H1 (cell line): ENCODE measurements at regions not wholly inside any gene's neighbourhood (a gene's known extent, or its start where the extent isn't known, plus 50 kb on each side); places are given as distances from the start of the nearest gene placed in this dataset.

Source experiments
- CTCF ChIA-PET: fragments of 300-600 bp; sonication (Branson Sonifier 250); formaldehyde crosslinking; loops from one replicate; lab custom pipeline; 2021; ENCODE audit not compliant: partially characterized antibody; lab: Charles Lee
- POLR2A ChIA-PET: fragments of 300-600 bp; sonication (Branson Sonifier 250); formaldehyde crosslinking; loops from one replicate; lab custom pipeline; 2021; ENCODE audit warnings: inconsistent platforms; ENCODE audit not compliant: partially characterized antibody; lab: Charles Lee
- DNase-seq, 2 experiments: peaks; one replicate each; pipeline versions ENCODE4 v3.0.0 to v3.0.0-alpha.2; 2010 to 2022; ENCODE audit warnings: low spot score in 2 of 2, low read depth in 1 of 2, mixed read lengths in 1 of 2
- FAIRE-seq: peaks from 2 replicates; lab custom pipeline; 2011; peaks lifted over from hg19 to GRCh38; lab: Jason Lieb, UNC
- H2AFZ ChIP-seq: 2 replicates; pipeline ENCODE4 v1.8.1; 2012; ENCODE audit warnings: low read length, inconsistent platforms
- H2AK5ac ChIP-seq: 2 replicates; pipeline ENCODE4 v1.6.1; 2013; ENCODE audit warnings: low read depth, low read length
- H2BK120ac ChIP-seq: replicated peaks from 2 replicates; pipeline ENCODE3; 2013; ENCODE audit warnings: low read depth, low read length, inconsistent platforms
- H2BK12ac ChIP-seq: 2 replicates; pipeline ENCODE4 v1.6.1; 2013; ENCODE audit warnings: low read depth, low read length
- H2BK15ac ChIP-seq: 2 replicates; pipeline ENCODE4 v1.6.1; 2013; ENCODE audit warnings: low read length
- H2BK20ac ChIP-seq: 2 replicates; pipeline ENCODE4 v1.6.1; 2013; ENCODE audit warnings: low read length
- H2BK5ac ChIP-seq: 2 replicates; pipeline ENCODE4 v1.6.1; 2013; ENCODE audit warnings: low read depth, low read length
- H3K14ac ChIP-seq: 2 replicates; pipeline ENCODE4 v1.6.1; 2013; ENCODE audit warnings: inconsistent platforms; ENCODE audit not compliant: insufficient read length
- H3K18ac ChIP-seq: 2 replicates; pipeline ENCODE4 v1.6.1; 2013; ENCODE audit warnings: low read length; ENCODE audit errors: extremely low read depth
- H3K23ac ChIP-seq: 2 replicates; pipeline ENCODE4 v1.6.1; 2013; ENCODE audit warnings: inconsistent platforms; ENCODE audit not compliant: insufficient read length
- H3K23me2 ChIP-seq: 2 replicates; pipeline ENCODE4 v1.6.1; 2013; ENCODE audit warnings: low read depth, low read length
- H3K27ac ChIP-seq: 2 replicates; pipeline ENCODE4 v1.6.1; 2011; ENCODE audit warnings: low read depth, low read length, inconsistent platforms
- H3K27me3 ChIP-seq, 4 experiments: replicated peaks in 1 of 4; 1 replicate in 1 of 4; 2 replicates in 3 of 4; pipeline versions ENCODE4 v1.6.1 to v1.8.1; 2011 to 2013; ENCODE audit warnings: low read length in 3 of 4, mild to moderate bottlenecking in 3 of 4, inconsistent platforms in 2 of 4, mixed read lengths in 2 of 4, moderate library complexity in 1 of 4; ENCODE audit not compliant: control insufficient read depth in 3 of 4, insufficient read depth in 3 of 4; ENCODE audit errors: extremely low read depth in 1 of 4
- H3K36me3 ChIP-seq, 4 experiments: 2 replicates each; pipeline versions ENCODE4 v1.6.1 to v1.8.1; 2011 to 2013; ENCODE audit warnings: mild to moderate bottlenecking in 4 of 4, low read length in 3 of 4, moderate library complexity in 2 of 4, control low read depth in 1 of 4, inconsistent platforms in 1 of 4; ENCODE audit not compliant: insufficient read depth in 4 of 4, control insufficient read depth in 2 of 4
- H3K4ac ChIP-seq: replicated peaks from 2 replicates; pipeline ENCODE3; 2013; ENCODE audit warnings: low read length, low read depth, mixed read lengths, inconsistent platforms; ENCODE audit not compliant: insufficient read length
- H3K4me1 ChIP-seq, 4 experiments: replicated peaks in 1 of 4; 1 replicate in 1 of 4; 2 replicates in 3 of 4; pipeline versions ENCODE4 v1.6.1 to v1.8.1; 2011 to 2013; ENCODE audit warnings: low read length in 3 of 4, inconsistent platforms in 2 of 4, mixed read lengths in 1 of 4; ENCODE audit not compliant: insufficient read depth in 4 of 4, control insufficient read depth in 3 of 4
- H3K4me2 ChIP-seq, 2 experiments: 2 replicates each; pipeline versions ENCODE4 v1.6.1 to v1.8.1; 2011 to 2013; ENCODE audit warnings: low read depth in 2 of 2, low read length in 2 of 2, control low read depth in 1 of 2, inconsistent platforms in 1 of 2, mild to moderate bottlenecking in 1 of 2; ENCODE audit not compliant: insufficient read depth in 1 of 2
- H3K4me3 ChIP-seq, 4 experiments: fragments of 200-600, 300-600 bp in 1 of 4; sonication (generic), shearing (Covaris generic), sonication (Bioruptor Twin) in 1 of 4; 2 replicates each; pipeline versions ENCODE4 v1.5.1 to v1.8.1; 2011 to 2016; ENCODE audit warnings: low read length in 4 of 4, low read depth in 3 of 4, control low read depth in 2 of 4, inconsistent platforms in 2 of 4, mild to moderate bottlenecking in 2 of 4, mixed read lengths in 1 of 4, moderate library complexity in 1 of 4; ENCODE audit not compliant: insufficient read depth in 2 of 4; ENCODE audit errors: extremely low read depth in 1 of 4
- H3K56ac ChIP-seq: replicated peaks from 2 replicates; pipeline ENCODE3; 2013; ENCODE audit warnings: low read depth, mild to moderate bottlenecking, mixed read lengths, low read length, inconsistent platforms; ENCODE audit not compliant: insufficient read length
- H3K79me1 ChIP-seq: 2 replicates; pipeline ENCODE4 v1.6.1; 2013; ENCODE audit warnings: low read depth, low read length, control low read depth
- H3K79me2 ChIP-seq, 2 experiments: 2 replicates each; pipeline versions ENCODE4 v1.6.1 to v1.8.1; 2012 to 2013; ENCODE audit warnings: low read length in 2 of 2, mild to moderate bottlenecking in 2 of 2, inconsistent platforms in 1 of 2; ENCODE audit not compliant: insufficient read depth in 2 of 2, control insufficient read depth in 1 of 2
- H3K9ac ChIP-seq, 4 experiments: replicated peaks in 1 of 4; 1 replicate in 1 of 4; 2 replicates in 3 of 4; pipeline versions ENCODE4 v1.6.1 to v1.8.1; 2011 to 2013; ENCODE audit warnings: low read depth in 3 of 4, low read length in 3 of 4, control low read depth in 2 of 4, mild to moderate bottlenecking in 2 of 4, moderate library complexity in 2 of 4, inconsistent platforms in 1 of 4; ENCODE audit errors: extremely low read depth in 1 of 4
- H3K9me3 ChIP-seq, 2 experiments: 2 replicates each; pipeline versions ENCODE4 v1.6.1 to v1.8.1; 2012 to 2013; ENCODE audit warnings: mild to moderate bottlenecking in 2 of 2, moderate library complexity in 2 of 2, control low read depth in 1 of 2, inconsistent platforms in 1 of 2, low read depth in 1 of 2, low read length in 1 of 2, mixed read lengths in 1 of 2; ENCODE audit not compliant: insufficient read depth in 2 of 2
- H4K20me1 ChIP-seq, 2 experiments: replicated peaks in 1 of 2; 2 replicates each; pipeline versions ENCODE3 to v1.8.1; 2011 to 2013; ENCODE audit warnings: inconsistent platforms in 2 of 2, low read length in 2 of 2, mild to moderate bottlenecking in 1 of 2; ENCODE audit not compliant: insufficient read depth in 2 of 2, control insufficient read depth in 1 of 2
- H4K5ac ChIP-seq: 2 replicates; pipeline ENCODE4 v1.6.1; 2013; ENCODE audit warnings: low read length, low read depth, mixed read lengths, inconsistent platforms; ENCODE audit not compliant: insufficient read length
- H4K8ac ChIP-seq: 2 replicates; pipeline ENCODE4 v1.8.0; 2013; ENCODE audit warnings: mild to moderate bottlenecking, moderate library complexity, low read length, inconsistent platforms; ENCODE audit not compliant: insufficient read depth; ENCODE audit errors: extremely low read depth
- H4K91ac ChIP-seq: replicated peaks from 2 replicates; pipeline ENCODE3; 2013; ENCODE audit warnings: low read length, mixed read lengths, inconsistent platforms; ENCODE audit not compliant: insufficient read length
- WGBS, 2 experiments: shearing (Covaris generic) in 1 of 2; methylation state at CpG; one replicate each; pipeline versions ENCODE4 v1.1.6 to v1.1.7; 2013 to 2015; ENCODE audit warnings: low lambda C conversion rate in 2 of 2, mixed read lengths in 2 of 2, inconsistent platforms in 1 of 2, low coverage in 1 of 2, missing lambda C conversion rate in 1 of 2; ENCODE audit not compliant: insufficient replicate concordance in 2 of 2, insufficient coverage in 1 of 2, insufficient read length in 1 of 2; ENCODE audit errors: extremely low coverage in 1 of 2, missing lambda C conversion rate in 1 of 2; 5-methylcytosine and 5-hydroxymethylcytosine counted together
- TF ChIP-seq, protein P1 (sequence below): IDR thresholded peaks from 2 replicates; pipeline ENCODE4 v1.6.1; 2012; ENCODE audit warnings: inconsistent platforms

DNA sequence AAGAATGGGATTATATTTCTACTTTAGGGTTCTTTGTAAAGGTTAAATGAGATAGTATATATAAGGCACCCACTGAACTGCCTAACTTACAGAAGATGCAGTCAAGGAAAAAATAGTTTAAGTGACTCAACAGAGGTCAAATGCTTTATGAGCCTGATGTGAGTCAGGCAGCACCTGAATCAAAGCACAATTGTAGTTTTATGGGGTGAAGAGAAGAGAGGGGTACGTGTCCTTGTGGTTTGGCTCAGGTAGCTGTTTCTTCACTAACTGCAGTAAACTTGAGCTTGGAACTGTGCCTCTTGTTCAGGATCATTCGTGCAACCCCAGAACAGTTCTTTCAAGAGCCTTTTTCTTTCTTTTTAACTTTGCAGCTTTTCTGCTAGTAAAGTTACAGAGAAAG lies 125.2 kb upstream of the SPON1 start:
- FAIRE-seq (no peak), DNase-seq (no peak)
- H2BK120ac ChIP-seq, result no peak overlapping the region
- H3K4me3 ChIP-seq, result no peak overlapping the region
- H2BK15ac ChIP-seq, result no peak overlapping the region
- 94% methylated on average over 2 of the region's 2 CpGs; no CpG with 5 or more reads in 1 of the 2 experiments for WGBS, 2 experiments
- no peak overlapping the region for H3K56ac ChIP-seq
- H3K18ac ChIP-seq, result no peak overlapping the region
- no peak overlapping the region for H2BK12ac ChIP-seq
- no peaks in the 10 kb centered on the region for H3K79me1 ChIP-seq
- no peak overlapping the region for H4K5ac ChIP-seq
- no peaks in the 10 kb centered on the region for H3K4me1 ChIP-seq
- TF ChIP-seq, protein P1, sequence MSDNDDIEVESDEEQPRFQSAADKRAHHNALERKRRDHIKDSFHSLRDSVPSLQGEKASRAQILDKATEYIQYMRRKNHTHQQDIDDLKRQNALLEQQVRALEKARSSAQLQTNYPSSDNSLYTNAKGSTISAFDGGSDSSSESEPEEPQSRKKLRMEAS, result no peak
- no peaks in the 10 kb centered on the region for H3K27me3 ChIP-seq
- no peak overlapping the region for H3K4me2 ChIP-seq
- H2AFZ ChIP-seq, result no peak overlapping the region
- POLR2A ChIA-PET, result no interaction called here
- no peaks in the 10 kb centered on the region for H3K79me2 ChIP-seq
- no peak overlapping the region for H3K23ac ChIP-seq
- H2AK5ac ChIP-seq, result no peak overlapping the region
- CTCF ChIA-PET, result interaction anchor here (1.0 to 1.3 kb wide), 3 partner anchors 9 to 84 kb away, joined by 4 to 5 read pairs (median 5); no protein-coding TSS in a partner anchor
- H2BK5ac ChIP-seq, result no peak overlapping the region
- H3K14ac ChIP-seq, result no peak overlapping the region
- H3K9ac ChIP-seq, result no peak overlapping the region
- H3K9me3 ChIP-seq, result no peaks in the 10 kb centered on the region
- no peaks in the 10 kb centered on the region for H4K20me1 ChIP-seq
- no peak overlapping the region for H4K91ac ChIP-seq
- no peak overlapping the region for H2BK20ac ChIP-seq
- H4K8ac ChIP-seq, result no peak overlapping the region
- no peaks in the 10 kb centered on the region for H3K23me2 ChIP-seq
- H3K36me3 ChIP-seq, result no peaks in the 10 kb centered on the region
- H3K27ac ChIP-seq, result no peak overlapping the region
- no peak overlapping the region for H3K4ac ChIP-seq
